ENCODE measurements at regions not wholly inside any gene's neighbourhood (a gene's known extent, or its start where the extent isn't known, plus 50 kb on each side); places are given as distances from the start of the nearest gene placed in this dataset.

- TF ChIP-seq MAX (IDR thresholded peaks at IDR 0.05) (no peak), CTCF (IDR thresholded peaks at IDR 0.05; ENCODE audit: low read depth, low read length, missing input control) (no peak)
These were observed 490.6 kb upstream of the HS6ST1 start for GRCh38 chr2:128809259-128809636.

All from liver (tissue), 2 donors.